Raji (cell line): ENCODE measurements at regions not wholly inside any gene's neighbourhood (a gene's known extent, or its start where the extent isn't known, plus 50 kb on each side); places are given as distances from the start of the nearest gene placed in this dataset.

Experiments used
- POLR2A ChIP-seq: IDR thresholded peaks from 2 replicates; pipeline ENCODE4 v1.6.1; 2011; ENCODE audit warnings: low read depth, low read length, control low read depth; ENCODE audit not compliant: insufficient read depth

DNA sequence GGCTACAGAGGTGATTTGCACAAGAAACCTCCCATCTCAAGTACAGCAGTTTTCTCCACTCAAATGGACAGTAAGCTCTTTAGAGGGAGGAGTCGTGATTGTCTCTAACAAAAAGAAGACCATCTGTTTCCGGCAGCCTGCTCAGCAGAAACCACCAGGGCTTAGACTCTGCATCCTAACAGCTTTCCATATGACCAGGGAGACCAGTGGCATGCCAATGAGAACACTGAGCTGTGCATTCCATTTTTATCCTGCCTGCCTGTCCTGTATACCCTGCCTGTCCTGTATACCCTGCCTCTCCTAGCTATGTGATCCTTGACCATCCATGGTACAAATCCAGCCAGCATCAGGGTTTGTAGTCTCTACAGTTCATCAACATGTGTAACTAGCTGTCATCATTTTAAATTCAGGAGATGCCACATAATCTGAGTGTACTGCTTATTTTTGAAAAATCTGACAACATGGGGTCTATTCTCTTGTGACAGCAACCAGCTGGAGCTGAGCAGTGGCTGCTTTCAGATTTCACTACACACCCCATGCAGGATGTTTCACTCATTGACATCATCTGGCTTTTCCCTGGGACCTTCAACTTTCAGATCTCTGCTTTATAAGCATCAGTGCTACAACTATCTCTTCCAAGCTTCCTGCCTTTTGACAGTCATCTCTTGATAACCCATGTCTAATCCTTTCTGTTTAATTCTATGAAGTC, 50.5 kb upstream of the POU2AF2 start:
- no peak for TF ChIP-seq POLR2A

DNA sequence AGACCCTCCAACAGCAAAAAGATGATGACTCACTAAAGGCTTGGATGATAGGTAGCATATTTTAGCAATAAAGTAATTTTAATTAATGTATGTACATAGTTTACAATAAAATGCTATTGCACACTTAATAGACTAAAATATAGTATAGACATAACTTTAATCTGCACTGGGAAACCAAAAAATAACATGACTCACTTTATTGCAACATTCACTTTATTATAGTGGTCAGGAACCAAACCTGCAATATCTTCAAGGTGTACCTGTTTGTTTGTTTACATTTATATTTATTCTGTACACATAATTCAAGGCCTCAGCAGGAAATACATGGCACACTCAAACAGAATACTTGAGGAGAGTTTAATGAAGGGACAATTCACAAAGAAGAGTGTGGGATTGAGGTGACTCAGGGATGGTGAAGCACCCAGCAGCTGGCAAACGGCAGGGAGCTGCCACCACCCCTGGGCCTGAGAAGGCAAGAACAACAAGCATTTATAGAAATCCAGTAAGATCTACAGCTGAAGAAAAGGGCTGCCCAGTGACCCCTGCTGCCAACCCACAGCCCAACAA, 51.5 kb upstream of the POU2AF2 start:
- no peak for TF ChIP-seq POLR2A

DNA sequence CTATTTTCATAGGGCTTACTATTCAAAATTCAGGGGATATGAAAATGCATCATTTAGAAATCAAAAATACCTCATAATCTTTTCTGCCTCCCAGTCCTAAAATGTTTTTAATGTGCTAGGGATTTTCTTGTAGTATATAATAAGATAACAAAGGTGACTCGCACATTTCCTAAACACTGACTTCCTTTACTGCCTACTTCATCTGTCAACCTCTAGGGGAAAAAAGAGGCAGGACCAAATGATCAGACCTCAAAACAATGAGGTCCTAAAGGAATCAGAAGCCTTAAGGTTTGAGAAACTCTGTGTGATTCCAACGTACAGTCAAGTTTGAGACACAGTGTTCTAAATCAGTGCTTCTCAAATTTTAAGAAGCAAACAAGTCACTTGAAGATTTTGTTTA, 56.1 kb upstream of the POU2AF2 start:
- TF ChIP-seq POLR2A, result no peak

DNA sequence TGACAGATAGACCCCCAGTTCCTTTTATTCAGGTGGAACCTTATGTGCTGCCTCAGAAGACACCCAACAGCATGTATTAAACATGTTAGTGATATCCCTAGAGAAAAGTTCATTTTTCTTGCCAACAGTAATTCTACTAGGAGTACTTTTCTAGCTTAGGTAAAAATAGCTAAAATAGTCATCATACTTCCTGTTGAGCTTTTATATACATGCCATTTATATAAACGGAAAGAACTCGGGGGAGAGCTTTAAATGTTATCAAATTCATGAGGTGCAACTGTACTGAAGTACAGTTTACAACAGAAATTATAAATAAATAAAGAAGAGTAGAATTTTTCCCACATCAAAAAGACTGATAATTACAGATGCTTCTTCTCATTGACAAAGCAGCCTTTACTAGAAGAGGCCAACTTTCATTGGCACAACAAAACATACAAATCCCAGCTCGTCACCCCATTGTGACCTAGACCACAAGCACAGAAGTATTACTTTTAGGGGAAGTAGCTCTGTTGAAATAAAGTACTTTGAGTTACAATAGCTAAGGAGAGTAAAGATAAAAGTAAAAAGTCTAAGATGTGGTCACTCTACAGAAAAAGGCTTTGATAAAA, 59.1 kb upstream of the POU2AF2 start:
- TF ChIP-seq POLR2A, result no peak

DNA sequence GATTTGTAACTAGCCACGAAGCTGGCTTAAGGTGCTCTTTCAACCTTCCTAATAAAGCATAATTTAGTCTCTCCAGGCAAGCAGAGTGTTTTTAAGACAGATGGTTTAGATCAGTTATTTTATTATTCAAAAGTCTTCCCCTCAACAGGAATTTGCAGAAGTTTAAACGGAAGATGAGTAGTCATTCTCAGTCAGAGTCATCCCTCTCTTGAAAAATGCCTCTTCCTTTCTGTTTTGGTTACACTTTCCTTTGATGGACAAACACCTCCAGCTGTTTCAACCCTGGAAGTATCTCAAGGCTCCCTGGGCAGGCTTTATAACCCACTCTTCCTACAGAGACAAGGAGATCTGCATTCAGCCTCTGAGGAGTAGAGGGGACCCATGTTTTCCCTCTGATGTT, 60.3 kb upstream of the POU2AF2 start:
- TF ChIP-seq POLR2A, result no peak

DNA sequence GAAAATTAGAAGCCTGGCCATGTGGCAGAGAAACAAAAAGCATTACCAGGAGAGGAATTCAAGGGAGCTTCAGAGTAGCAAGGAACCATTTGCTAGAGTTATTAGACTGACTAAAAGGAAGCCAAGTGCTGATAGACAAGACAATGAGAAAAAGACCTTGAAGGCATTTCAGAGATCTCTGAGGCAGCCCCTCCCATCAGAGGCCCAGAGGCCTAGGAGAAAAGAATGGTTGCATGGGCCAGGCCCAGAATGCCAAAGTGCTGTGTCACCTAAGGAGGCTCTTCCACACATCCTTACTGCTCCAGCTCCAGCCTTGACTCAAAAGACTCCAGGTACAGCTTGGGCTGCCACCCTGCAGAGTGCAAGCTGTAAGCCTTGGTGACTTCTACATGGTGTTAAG, 61.8 kb upstream of the POU2AF2 start:
- no peak for TF ChIP-seq POLR2A

DNA sequence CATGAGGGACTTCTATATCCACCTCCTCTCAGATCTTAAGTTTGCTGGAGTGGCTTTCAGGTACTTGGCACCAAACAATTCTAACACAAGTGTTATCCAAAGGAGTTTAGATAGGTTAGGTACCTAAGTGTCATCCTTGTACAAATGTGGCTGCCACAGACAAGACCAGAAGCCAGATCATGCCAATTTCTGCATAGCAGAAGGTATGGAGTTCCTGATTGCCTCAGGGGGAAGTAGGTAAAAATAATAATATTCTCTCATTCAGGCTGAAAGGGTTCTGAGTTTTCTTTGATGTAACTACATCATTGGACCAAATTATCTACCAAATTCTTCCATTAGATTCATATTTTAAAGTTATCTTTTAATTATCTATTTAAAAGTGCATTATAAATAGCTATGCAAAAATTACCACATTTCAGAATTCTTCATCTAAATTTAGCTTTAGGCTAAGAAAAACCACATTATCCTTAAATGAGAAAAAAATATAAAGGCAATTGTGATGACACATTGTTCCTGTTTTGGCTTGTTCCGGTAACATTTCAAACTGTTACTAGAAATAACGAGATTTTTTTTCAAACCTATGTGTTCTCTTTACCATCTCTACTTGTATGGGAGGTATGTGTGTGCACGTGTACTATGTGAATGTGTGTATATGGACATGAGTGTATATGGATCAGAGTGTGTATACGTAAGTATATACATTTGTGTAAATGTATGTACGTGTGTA, 66.2 kb upstream of the POU2AF2 start:
- no peak for TF ChIP-seq POLR2A

DNA sequence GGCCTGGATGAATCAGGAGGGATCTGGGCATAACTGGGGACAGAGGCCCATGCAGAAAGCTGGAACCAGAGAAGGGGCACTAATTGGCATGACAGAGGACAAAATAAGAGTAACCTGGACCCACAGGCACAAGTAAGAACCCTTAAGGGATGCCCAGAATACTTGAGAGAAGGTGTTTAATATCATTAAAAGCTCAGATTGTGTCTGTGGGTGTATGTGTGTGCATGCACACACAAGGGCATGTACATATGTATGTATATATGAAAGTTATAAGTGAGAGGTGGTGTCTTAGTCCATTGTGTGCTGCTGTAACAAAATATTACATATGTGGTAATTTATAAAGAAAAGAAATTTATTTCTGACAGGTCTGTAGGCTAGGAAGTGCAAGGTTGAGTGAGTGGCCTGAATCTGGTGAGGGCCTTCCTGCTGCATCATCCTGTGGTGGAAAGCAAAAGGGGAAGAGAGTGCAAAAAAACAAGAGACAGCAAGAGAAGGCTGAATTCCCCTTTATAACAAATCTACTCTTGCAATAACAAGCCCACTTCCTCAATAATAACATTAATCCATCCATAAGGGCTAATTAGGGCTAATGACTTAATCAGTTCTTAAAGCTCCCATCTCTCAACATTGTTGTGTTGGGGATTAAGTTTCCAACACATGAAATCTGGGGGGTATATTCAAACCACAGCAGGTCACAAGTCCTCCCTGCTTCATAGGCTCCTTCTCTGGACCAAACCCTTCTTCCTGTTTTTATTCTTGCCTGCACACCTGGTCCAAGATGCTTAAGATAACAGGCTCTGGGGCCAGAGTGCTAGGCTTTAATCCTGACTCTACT, 68.3 kb upstream of the POU2AF2 start:
- TF ChIP-seq POLR2A, result peak; percentile 21; the same call in 1 of the 2 replicates

DNA sequence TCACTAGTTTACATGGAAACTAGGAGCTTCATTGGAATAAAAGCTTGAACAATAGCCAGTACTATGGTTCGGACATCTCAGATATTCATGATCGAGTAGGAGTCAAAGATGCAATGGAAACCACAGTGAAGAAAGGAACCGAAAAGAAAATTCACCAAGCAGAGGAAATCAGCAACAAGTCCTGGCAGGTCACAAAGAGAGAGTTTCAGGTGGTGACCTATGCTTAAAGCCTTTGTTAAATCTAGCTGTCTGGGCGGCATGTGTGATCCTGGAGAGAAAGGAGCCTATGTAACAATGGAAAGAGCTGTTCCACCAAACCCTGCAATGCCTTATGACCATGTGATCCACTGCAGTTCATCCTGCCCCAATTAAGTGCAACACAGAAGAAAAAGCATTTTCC, 68.9 kb upstream of the POU2AF2 start:
- no peak for TF ChIP-seq POLR2A

DNA sequence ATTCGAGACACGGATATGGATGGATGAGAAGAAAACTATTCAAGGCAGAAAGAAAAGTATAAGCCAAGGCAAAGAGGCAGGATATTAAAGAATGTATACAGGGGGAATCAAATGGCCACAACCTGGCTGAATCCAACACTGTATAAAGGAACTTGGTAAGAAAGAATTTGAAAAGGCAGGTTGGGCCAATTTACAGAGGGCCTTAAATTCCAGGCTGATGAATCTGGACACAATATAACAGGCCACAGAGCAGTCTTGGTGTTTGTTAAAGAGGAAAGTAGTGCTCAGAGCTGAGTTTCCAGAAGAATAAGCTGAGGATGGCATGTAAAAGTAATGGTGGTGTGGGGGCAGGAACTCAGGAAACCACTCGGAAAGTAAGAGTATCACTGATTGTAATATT, 72.3 kb upstream of the POU2AF2 start:
- no peak for TF ChIP-seq POLR2A

DNA sequence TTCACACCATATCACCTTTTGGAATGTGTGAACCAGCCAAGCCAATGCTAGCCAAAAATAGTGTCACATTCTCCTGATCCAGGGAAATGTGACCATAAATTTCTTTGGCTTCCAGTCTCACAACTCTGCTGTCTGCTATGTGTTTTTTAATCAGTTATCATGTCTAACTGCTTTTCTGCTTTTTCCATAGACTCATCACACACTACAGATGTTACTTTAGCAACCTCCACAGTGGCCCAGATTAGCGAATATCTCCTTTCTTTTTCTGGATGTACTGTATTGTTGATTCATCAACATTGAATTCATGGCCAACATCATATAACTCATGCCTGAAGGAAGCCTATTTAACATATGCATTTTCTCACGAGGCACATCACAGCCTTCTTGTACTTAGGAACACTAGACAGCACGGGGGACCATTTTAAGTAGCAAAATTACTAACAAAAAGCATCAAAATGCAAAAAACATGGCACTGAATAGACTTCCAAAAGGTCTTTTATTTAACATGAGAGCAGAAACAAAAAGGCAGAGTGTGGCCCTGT, 73.1 kb upstream of the POU2AF2 start:
- no peak for TF ChIP-seq POLR2A

DNA sequence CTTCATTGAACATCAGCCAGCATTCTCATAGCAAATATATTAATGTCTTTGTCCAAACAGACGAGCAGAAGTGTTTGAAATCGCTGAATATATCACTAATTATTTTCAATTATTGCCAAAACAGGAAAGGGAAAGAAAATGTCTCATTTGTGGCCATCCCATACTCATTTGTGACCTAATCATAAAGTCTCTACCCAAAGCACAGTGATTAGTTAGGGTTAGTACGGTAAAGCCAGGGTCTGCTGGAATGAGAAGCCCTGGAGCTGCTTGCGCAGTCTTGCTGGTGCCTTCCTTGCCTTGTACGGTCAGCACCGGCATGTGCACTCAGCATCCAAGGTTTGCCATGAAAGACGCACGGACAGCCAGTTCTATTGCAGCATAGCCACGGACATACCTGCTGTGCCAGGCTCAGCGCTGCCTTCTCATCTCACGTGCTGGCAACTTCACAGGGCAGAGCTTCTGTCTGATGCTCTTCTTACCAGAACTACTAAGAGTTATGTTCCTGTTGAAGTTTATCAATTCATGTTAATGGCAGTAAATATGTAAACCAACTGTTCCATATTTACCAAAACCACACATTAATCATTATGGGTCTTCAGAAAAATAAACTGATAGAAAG, 74.7 kb upstream of the POU2AF2 start:
- no peak for TF ChIP-seq POLR2A

DNA sequence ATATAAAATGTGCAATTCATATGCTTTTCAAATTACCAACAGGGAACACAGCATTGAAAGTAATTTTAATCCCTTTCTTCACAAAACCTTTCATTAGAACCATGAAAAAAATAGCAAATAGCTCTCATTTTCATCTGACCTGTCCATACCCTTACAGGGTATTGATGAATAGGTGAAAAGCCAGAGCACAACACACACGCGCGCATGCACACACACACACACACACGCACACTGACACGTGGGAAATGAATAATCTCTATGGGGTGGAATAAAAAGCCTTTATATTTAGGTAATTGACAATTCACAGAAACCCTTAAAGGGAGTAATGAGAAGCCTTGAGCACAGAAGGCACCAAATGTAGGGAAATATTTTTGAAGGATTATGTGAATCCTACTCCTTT, 76.2 kb upstream of the POU2AF2 start:
- TF ChIP-seq POLR2A, result no peak

DNA sequence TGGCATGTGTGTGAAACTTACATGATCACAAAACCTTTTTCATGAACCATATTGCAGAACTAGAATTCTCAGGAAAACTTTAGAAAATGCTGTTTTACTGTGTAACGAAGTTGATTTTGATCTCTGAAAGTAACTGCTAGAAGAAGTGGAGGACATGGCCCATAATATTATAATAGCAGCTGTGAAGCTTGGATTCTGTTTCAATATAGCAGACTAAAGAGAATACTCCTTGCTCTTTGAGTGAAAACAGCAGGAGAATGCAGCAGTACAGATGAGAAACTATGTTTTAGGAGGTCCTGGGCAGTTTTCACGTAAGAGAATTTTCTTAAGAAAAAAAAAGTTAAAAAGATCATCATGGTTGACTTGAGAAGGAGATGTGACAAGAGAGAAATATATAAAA, 76.7 kb upstream of the POU2AF2 start:
- no peak for TF ChIP-seq POLR2A
